ENCODE measurements at regions not wholly inside any gene's neighbourhood (a gene's known extent, or its start where the extent isn't known, plus 50 kb on each side); places are given as distances from the start of the nearest gene placed in this dataset.
"Not testable (repeated sequence)": the region's sequence is repeated elsewhere in the genome, so short reads cannot be mapped to it uniquely, and the experiment has no call there.

DNA sequence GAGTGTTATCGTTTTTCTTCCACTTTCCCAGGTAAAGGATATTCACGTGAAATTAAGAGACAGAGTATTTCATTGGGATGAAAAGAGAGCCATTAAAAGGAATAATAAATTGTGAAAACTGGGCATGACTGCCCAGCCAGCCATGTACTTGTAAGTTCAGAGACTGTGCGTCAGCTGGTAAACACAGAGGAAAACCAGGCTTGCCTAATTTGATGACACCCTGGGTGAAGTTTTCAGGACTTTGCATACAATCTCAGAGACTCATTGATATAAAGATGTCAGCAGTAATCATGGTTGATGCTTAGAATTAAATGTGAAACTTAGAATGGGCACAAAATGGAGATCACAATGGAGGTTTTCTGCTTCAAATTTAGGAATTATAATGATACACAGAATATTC is 153.5 kb upstream of the ZEB2 start:
- DNase-seq (ENCODE audit: low read depth in 3 of 3) = no peak

DNA sequence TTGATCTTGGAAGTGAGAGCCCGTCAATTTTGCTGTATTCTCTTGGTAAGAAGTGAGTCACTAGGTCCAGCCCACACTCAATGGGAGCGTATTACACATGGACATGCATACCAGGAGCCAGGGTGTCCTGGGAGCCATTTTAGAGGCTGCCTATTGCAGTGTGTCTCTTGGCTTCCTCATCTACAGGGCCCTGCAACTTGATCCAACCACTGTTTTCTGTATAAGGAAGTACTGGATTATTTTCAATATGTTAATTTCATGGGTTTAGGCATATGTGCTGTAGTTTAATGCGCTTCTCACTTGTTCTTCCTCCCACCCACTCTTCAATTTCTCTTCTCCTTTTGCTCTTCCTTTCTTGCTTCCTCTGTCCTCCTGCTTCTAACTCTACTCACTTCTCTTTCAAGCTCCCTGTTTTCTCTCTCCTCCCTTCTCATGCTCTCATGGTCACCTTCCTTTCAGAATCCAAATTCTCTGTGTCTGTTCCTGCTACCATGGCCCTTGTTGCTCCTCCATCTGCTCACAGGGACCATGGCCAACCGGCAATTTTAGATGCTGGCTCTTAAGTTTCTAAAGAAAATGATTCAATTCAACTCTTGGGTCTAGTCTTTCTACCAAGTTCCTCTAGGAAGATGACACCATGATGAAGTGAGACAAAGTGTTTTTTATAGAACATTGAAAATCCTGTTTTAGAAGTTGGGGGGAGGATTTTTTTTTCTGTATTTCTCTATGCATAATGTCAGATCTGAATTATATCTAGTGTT is 152.0 kb upstream of the ZEB2 start:
- no peak for DNase-seq (ENCODE audit: low read depth in 3 of 3)

DNA sequence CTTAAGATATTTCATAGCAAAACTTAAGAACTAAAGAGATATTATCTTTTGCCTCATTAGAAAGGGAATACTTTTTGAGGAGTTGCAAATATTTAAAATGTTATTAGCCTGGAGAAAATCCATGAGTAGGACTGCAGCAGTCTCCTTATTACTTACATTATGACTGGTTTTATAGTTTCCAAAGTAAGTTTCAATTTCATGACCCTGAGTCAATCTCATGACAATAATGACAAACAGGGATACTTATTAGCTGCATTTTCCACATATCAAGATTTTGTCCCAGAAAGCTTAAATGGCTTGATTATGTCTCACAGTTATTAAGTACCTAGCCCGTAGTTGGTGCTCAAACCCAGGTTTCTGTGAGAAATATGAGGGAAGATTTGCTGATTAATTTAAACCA is 150.8 kb upstream of the ZEB2 start:
- no peak for DNase-seq (ENCODE audit: low read depth in 3 of 3)

GRCh38 chr2:144670080-144670479 is 150.2 kb upstream of the ZEB2 start:
- DNase-seq (ENCODE audit: low read depth in 3 of 3) = no peak

DNA sequence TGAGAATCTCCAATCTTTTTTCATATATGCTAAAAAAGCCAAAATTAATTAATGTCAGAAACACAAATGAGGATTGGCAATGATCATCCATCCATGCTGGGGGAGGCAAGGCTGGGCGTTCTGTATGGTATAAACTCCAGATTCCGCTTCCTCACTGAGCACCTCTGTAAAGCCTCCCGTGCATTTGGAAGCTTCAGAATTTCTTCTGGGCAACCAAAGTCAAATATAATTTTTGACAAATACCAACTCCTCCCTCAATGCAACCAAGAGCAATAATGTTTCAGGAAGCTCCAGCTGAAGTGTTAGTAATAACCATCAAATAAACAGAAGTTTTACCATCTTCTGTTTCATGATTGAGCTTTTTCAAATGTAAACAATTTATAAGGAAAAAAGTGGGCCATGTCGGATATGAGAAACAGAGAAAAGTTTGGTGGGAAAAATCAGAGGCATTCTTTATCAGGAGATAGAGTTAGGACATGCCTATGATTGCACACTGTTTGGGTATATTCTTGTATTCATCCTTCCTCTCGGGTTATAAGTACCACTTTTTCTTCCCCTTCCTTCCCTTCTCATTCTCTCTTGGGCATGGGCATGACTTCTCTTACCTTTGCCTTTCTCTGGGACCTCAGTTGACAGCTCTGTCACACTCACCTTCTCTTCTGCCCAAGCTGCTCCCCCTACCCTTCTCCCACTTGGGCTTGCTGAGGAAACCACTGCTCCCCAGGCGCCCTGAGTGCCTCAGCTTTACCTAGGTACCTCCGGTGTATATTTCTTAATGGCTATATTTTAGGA is 149.5 kb upstream of the ZEB2 start:
- DNase-seq (ENCODE audit: low read depth in 3 of 3) = no peak

GRCh38 chr2:144668493-144669110 is 148.7 kb upstream of the ZEB2 start:
- no peak for DNase-seq (ENCODE audit: low read depth in 3 of 3)

DNA sequence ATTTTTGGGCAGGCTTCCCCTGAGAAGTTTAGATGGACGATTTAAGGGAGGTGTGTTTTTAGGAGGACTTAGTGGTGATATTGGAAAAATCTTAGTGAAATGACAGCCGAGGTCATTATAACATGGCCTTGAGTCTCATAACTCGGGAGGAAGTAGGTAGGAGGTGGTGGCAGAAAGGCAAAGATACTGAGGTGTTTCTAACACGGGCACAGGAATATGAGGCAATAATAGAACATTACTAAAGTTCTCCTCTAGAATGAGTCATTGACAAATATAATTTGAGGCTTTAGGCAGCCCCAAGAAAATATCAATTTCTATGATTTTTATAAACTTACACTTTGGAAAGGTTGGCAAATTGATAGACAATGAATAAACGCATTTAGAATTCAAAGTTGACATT is 146.1 kb upstream of the ZEB2 start:
- DNase-seq (ENCODE audit: low read depth in 3 of 3) = no peak

DNA sequence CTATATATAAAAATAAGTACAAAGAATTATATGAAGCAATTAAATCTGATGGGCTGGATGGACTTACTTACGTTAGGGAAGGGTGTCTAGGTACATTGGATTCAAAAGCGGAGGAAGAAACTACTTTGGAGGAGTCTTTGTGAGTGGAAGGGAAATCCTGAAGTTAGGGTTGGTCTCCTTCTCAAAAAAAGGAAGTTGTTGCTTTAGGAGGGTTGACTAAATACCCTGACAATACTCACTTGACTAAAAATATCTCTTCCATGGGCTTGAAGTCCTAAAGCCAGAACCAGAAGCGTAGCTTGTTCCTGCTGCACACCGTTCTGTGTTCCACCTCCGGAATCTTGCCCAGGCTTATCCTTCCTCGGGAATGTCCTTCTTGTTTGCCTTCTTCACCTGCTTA is 143.3 kb upstream of the ZEB2 start:
- no peak for DNase-seq (ENCODE audit: low read depth in 3 of 3)

DNA sequence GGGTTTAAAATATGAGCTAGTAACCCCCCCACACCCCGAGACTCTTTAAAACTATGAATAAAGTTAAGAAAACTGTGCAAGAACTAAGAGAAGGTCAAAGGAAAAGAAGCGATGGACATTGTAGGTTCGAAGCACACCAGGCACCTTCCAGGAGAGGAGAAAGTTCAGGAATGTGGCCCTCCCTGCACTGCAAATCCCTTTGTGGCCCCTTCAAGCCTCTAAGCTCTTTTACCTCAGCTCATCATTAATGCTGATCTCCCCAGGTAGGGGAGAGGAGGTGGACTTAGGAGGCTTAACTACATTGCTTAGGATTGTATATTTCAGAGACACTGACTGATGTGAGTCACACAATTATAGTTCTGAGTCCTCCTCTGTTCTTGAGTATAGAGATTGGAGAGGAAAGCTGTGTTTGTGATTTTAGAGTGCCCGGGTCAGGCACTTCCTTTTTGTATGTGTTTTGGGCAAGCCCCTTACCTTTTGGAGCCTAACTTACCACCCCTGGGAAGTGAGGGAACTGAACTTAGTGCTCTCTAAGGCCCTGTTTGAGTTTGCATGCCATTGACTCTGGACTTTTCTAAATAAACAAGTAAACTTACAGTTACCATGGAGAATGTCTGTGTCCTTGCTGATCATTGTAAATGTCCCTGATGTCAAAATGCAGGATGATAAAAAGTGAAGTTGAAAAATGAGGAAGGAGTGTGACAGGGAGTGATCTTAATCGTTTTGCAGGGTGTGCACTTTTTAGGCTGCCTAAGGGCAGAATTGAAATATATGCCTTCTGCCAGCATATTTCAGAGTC is 140.8 kb upstream of the ZEB2 start:
- DNase-seq (ENCODE audit: low read depth in 3 of 3) = no peak

DNA sequence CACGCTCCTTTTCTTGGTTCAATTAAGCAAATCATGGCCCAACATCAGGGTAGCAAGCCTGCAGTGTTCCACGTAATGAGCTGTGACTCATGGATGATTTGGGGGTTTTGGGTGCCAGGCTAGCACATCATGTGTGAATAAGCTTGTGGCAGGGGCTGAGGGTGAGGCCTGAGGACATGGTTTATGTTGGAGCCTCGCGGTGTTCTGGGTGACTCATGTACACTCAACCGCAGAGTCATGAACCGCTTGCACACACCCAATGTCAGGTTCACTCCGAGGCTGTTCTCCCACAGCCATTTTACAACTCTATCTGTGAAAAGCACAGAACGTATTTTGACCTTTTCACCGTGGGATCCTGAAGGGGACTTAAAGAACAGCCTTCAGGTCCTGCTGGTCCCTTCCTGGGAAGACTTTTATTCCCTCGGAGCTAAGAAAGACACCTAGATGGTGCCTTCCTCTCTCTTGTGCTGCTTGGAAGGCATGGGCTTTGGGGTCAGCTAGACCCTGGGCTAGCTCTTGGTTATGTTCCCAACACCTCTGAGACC is 139.9 kb upstream of the ZEB2 start:
- peak in 2 of 3 experiments; percentile 4 to 18 for DNase-seq (ENCODE audit: low read depth in 3 of 3)

DNA sequence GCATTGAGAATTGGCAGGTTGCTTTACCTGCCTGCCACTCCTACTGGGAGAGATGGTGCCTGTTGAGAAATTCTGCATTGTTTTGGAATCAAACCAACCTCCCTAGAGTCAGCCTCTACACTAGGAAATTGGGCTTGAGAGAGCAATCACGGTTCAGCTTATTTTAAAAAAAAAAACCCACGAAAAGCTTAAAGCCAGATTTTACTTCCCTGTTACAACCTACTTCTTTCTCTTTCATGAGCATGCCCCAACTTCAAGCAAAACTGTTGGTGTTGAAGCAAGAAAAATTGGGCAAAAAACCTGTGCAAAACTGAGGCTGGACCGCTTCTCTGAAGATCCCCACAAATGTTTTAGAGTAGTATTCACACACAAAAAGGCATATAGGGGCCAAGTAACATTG is 134.6 kb upstream of the ZEB2 start:
- no peak for DNase-seq (ENCODE audit: low read depth in 3 of 3)

DNA sequence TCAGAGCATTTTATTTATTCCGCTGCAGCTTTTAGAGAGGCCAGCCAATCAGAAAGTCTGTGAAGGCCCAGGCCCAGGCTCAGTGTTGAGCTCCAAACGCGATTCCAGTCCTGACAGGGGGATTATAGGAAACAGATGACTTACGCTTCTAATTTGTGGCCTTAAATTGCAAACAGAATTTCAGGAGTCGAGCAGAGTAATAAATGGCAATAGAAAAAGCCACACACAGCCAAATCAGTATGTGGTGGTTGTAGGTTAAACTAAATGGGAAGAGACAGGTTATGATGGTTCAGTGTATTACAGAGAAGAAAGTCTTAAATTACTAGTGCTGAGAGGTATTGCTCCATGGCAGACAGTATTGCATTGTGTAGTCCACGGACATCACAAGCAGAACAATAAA is 131.0 kb upstream of the ZEB2 start:
- DNase-seq (ENCODE audit: low read depth in 3 of 3) = no peak

- no peak for DNase-seq (ENCODE audit: low read depth in 3 of 3)
Measured at GRCh38 chr2:144648837-144649465, 129.0 kb upstream of the ZEB2 start.

DNA sequence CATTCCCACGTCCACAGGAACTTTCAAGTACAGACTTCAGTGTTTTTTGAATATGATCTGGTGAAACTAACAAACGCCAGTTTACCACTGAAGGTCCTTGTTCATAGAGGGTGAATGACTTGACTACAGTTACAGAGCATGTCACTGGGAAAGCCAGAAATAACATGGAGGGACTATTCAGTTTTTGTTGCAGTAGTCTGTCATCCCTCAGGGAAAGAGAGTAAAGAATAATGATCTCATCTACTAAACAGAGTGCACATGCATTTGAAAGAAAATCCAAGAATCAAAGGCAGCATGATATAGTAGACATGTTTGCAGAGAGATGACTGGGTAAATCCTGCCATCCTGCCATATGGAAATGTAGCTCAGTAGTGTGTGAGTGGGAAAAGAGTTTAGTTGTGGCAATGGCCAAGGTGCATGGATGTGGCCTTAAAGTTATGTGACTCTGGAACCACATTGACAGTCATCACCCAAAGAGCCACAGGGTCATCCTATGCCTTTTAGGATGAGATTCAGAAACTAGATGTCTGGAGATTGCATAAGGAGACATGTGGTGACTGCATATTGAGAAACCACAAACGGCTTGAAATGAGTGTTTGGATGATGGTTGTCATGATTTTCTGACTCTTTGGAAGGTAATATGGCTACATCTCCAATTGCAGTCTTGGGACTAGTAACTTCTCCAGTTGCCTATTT is 125.3 kb upstream of the ZEB2 start:
- no peak for DNase-seq (ENCODE audit: low read depth in 3 of 3)

DNA sequence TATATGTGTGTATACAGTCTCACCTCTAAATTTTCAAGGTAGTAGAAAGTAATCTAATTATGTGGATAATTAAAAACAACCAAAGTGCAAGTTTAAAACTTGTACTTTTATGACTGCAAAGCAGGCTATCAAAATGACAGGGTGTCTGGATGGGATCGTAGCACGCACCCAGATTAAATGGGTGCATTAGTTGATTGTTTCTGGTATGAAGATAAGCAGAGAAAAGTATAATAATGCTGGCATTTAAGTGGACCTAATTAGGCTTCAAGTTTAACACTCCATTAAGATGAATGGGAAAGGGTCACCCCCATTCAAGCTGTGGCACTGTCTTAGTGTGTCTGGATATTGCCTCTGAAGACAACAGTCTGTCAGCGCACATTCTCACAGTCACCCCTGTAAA is 124.6 kb upstream of the ZEB2 start:
- DNase-seq (ENCODE audit: low read depth in 3 of 3) = no peak

- DNase-seq (ENCODE audit: low read depth in 3 of 3) = no peak
Measured at GRCh38 chr2:144643537-144644336, 123.8 kb upstream of the ZEB2 start.

- no peak for DNase-seq (ENCODE audit: low read depth in 3 of 3)
Measured at GRCh38 chr2:144642856-144643255, 122.9 kb upstream of the ZEB2 start.

GRCh38 chr2:144642131-144642530 is 122.2 kb upstream of the ZEB2 start:
- no peak for DNase-seq (ENCODE audit: low read depth in 3 of 3)

- DNase-seq (ENCODE audit: low read depth in 3 of 3) = not testable (repeated sequence)
Measured at GRCh38 chr2:144638250-144638649, 118.3 kb upstream of the ZEB2 start.

DNA sequence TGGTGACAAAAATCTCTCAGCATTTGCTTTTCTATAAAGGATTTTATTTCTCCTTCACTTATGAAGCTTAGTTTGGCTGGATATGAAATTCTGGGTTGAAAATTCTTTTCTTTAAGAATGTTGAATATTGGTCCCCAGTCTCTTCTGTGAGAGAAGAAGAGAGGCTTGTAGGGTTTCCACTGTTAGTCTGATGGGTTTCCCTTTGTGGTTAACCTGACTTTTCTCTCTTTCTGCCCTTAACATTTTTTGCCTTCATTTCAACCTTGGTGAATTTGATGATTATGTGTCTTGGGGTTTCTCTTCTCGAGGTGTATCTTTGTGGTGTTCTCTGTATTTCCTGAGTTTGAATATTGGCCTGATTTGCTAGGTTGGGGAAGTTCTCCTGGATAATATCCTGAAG is 116.9 kb upstream of the ZEB2 start:
- not testable (repeated sequence) for DNase-seq (ENCODE audit: low read depth in 3 of 3)
